Spleen (tissue), 3 donors: ENCODE measurements at regions not wholly inside any gene's neighbourhood (a gene's known extent, or its start where the extent isn't known, plus 50 kb on each side); places are given as distances from the start of the nearest gene placed in this dataset.

Experiments
- POLR2A ChIP-seq, 3 donors: fragments of 450-650 bp; IDR thresholded peaks; one replicate each; pipeline ENCODE4 v1.5.1; 2017; ENCODE audit warnings: antibody characterized with exemption in 3 of 3, mild to moderate bottlenecking in 1 of 3
- POLR2AphosphoS5 ChIP-seq, 3 donors: sonication (generic); formaldehyde crosslinking; IDR thresholded peaks; one replicate each; pipeline ENCODE4 v1.5.1; 2017; ENCODE audit warnings: antibody characterized with exemption in 3 of 3

- TF ChIP-seq POLR2AphosphoS5 (IDR thresholded peaks at IDR 0.05), result no peak
- TF ChIP-seq POLR2A (IDR thresholded peaks at IDR 0.05), result no peak
These were observed 157.5 kb downstream of the TINAG start for GRCh38 chr6:54465649-54466300.
